Osteocyte (in vitro differentiated cells): ENCODE measurements at regions not wholly inside any gene's neighbourhood (a gene's known extent, or its start where the extent isn't known, plus 50 kb on each side); places are given as distances from the start of the nearest gene placed in this dataset.
"Not testable (repeated sequence)": the region's sequence is repeated elsewhere in the genome, so short reads cannot be mapped to it uniquely, and the experiment has no call there.

Experiments used
- DNase-seq: peaks from one replicate; pipeline ENCODE4 v3.0.0; 2021; ENCODE audit warnings: mixed read lengths; ENCODE audit not compliant: unreplicated experiment; ENCODE audit errors: extremely low spot score
- H3K27ac Mint-ChIP-seq: one replicate; pipeline ENCODE4 v1.8.0; 2021; ENCODE audit warnings: mild to moderate bottlenecking, mixed read lengths; ENCODE audit not compliant: unreplicated experiment
- H3K27me3 Mint-ChIP-seq: one replicate; pipeline ENCODE4 v1.8.0; 2021; ENCODE audit warnings: mixed read lengths; ENCODE audit not compliant: unreplicated experiment
- H3K36me3 Mint-ChIP-seq: one replicate; pipeline ENCODE4 v1.8.0; 2021; ENCODE audit warnings: mixed read lengths; ENCODE audit not compliant: unreplicated experiment
- H3K4me1 Mint-ChIP-seq: one replicate; pipeline ENCODE4 v1.8.0; 2021; ENCODE audit warnings: mixed read lengths; ENCODE audit not compliant: unreplicated experiment
- H3K4me3 Mint-ChIP-seq: one replicate; pipeline ENCODE4 v1.8.0; 2021; ENCODE audit warnings: mild to moderate bottlenecking, moderate library complexity, mixed read lengths; ENCODE audit not compliant: unreplicated experiment
- H3K9me3 Mint-ChIP-seq: one replicate; pipeline ENCODE4 v1.8.0; 2021; ENCODE audit warnings: mixed read lengths; ENCODE audit not compliant: unreplicated experiment
- CTCF ChIP-seq: fragments of 200-600 bp; sonication (generic); IDR thresholded peaks from 2 replicates; pipeline ENCODE4 v1.5.0; 2021; ENCODE audit warnings: antibody characterized with exemption, mild to moderate bottlenecking, moderate library complexity

GRCh38 chr12:105595440-105595839 is 264.9 kb downstream of the C12orf75 start:
- H3K27ac Mint-ChIP-seq = peak overlapping the region; percentile 60
- no peaks in the 10 kb centered on the region for H3K36me3 Mint-ChIP-seq
- DNase-seq = no peak
- peaks cover 4% of the 10 kb centered on the region for H3K9me3 Mint-ChIP-seq
- no peak for TF ChIP-seq CTCF
- H3K4me1 Mint-ChIP-seq = peaks cover 15% of the 10 kb centered on the region
- no peak overlapping the region for H3K4me3 Mint-ChIP-seq
- H3K27me3 Mint-ChIP-seq = no peaks in the 10 kb centered on the region

- peaks cover 15% of the 10 kb centered on the region for H3K4me1 Mint-ChIP-seq
- DNase-seq = no peak
- no peak overlapping the region for H3K27ac Mint-ChIP-seq
- H3K27me3 Mint-ChIP-seq = no peaks in the 10 kb centered on the region
- H3K36me3 Mint-ChIP-seq = no peaks in the 10 kb centered on the region
- H3K9me3 Mint-ChIP-seq = peaks cover 4% of the 10 kb centered on the region
- H3K4me3 Mint-ChIP-seq = no peak overlapping the region
- no peak for TF ChIP-seq CTCF
Measured at GRCh38 chr12:105596731-105597130, 266.2 kb downstream of the C12orf75 start.

- H3K36me3 Mint-ChIP-seq = no peaks in the 10 kb centered on the region
- no peak overlapping the region for H3K4me3 Mint-ChIP-seq
- no peak overlapping the region for H3K27ac Mint-ChIP-seq
- peaks cover 4% of the 10 kb centered on the region for H3K9me3 Mint-ChIP-seq
- TF ChIP-seq CTCF = no peak
- peaks cover 15% of the 10 kb centered on the region for H3K4me1 Mint-ChIP-seq
- DNase-seq = no peak
- H3K27me3 Mint-ChIP-seq = no peaks in the 10 kb centered on the region
Measured at GRCh38 chr12:105598031-105598430, 267.5 kb downstream of the C12orf75 start.

GRCh38 chr12:105600911-105601545 is 270.5 kb downstream of the C12orf75 start:
- Mint-ChIP-seq H3K9me3 (peaks cover 4% of the 10 kb centered on the region), H3K4me1 (peaks cover 8% of the 10 kb centered on the region), H3K4me3 (no peak overlapping the region), H3K27ac (no peak overlapping the region), H3K36me3 (no peaks in the 10 kb centered on the region), H3K27me3 (no peaks in the 10 kb centered on the region)
- DNase-seq = no peak
- no peak for TF ChIP-seq CTCF

- H3K27me3 Mint-ChIP-seq, H3K4me1 Mint-ChIP-seq, DNase-seq, H3K4me3 Mint-ChIP-seq, H3K36me3 Mint-ChIP-seq, H3K9me3 Mint-ChIP-seq, H3K27ac Mint-ChIP-seq: not testable (repeated sequence)
Measured at GRCh38 chr12:105602312-105602711, 271.8 kb downstream of the C12orf75 start.

- H3K36me3 Mint-ChIP-seq, DNase-seq, H3K9me3 Mint-ChIP-seq, H3K4me3 Mint-ChIP-seq, H3K27ac Mint-ChIP-seq, H3K27me3 Mint-ChIP-seq, H3K4me1 Mint-ChIP-seq: not testable (repeated sequence)
Measured at GRCh38 chr12:105604281-105604680, 273.8 kb downstream of the C12orf75 start.

GRCh38 chr12:105606613-105607012 is 276.1 kb downstream of the C12orf75 start:
- H3K9me3 Mint-ChIP-seq, H3K4me1 Mint-ChIP-seq, H3K36me3 Mint-ChIP-seq, H3K4me3 Mint-ChIP-seq, H3K27ac Mint-ChIP-seq, H3K27me3 Mint-ChIP-seq, DNase-seq: not testable (repeated sequence)

- not testable (repeated sequence) for H3K27ac Mint-ChIP-seq, DNase-seq, H3K9me3 Mint-ChIP-seq, H3K36me3 Mint-ChIP-seq, H3K4me3 Mint-ChIP-seq, H3K27me3 Mint-ChIP-seq, H3K4me1 Mint-ChIP-seq
Measured at GRCh38 chr12:105609001-105609400, 278.5 kb downstream of the C12orf75 start.
